ENCODE measurements at regions not wholly inside any gene's neighbourhood (a gene's known extent, or its start where the extent isn't known, plus 50 kb on each side); places are given as distances from the start of the nearest gene placed in this dataset.
A peak's percentile ranks its signal among the peaks of the same experiment; 100 is the strongest.

DNA sequence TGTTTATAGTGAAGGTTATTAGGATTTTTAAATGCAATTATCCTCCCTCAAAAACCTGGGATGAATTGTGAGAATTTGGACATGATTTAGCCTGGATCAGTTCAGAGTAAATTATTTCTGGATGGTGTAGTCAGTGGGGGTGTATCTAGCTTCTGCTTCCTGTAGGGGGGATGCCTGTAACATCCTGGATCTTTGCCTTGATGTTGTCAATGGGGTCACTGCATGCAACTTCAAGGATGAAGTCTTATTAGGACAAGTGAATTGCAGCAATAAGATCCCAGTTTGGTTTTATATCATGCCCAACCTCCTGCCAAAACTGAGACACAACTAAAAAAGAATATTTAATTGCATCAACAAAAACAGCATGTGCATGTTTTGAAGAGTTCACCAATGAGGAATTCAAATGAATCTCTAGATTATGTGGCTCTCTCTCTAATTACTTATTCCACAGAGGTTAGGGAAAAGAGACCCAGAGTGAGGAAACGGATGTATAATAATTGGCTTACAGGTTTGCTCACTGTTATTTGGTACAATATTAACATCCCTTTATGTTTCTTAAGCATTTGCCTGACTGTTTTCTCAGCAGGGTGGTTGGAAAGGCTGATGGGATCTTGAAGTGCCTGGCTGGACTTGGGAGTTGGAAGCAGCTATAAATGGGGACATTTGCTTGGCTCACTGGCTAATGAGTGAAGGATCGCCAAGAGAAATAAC, 159.8 kb downstream of the HS3ST3B1 start:
- no peak overlapping the region for H3K4me3 Mint-ChIP-seq
- peaks cover 9 to 24% of the 10 kb centered on the region in 2 donors for H3K4me1 Mint-ChIP-seq
- H3K27me3 Mint-ChIP-seq: peaks cover 14 to 23% of the 10 kb centered on the region in 2 donors
- H3K27ac Mint-ChIP-seq: peak overlapping the region; percentile 14
- no peaks in the 10 kb centered on the region for H3K36me3 Mint-ChIP-seq
- no peaks in the 10 kb centered on the region for H3K9me3 Mint-ChIP-seq
- no peak for ATAC-seq (replicated peaks)
- no peak for DNase-seq

- Mint-ChIP-seq H3K4me1 (peaks cover 9 to 24% of the 10 kb centered on the region in 2 donors), H3K27ac (no peak overlapping the region), H3K9me3 (no peaks in the 10 kb centered on the region), H3K4me3 (no peak overlapping the region), H3K36me3 (no peaks in the 10 kb centered on the region), H3K27me3 (peaks cover 14 to 23% of the 10 kb centered on the region in 2 donors)
- ATAC-seq (replicated peaks) (no peak), DNase-seq (no peak)
Measured at GRCh38 chr17:14459955-14460354, 159.1 kb downstream of the HS3ST3B1 start.

GRCh38 chr17:14458724-14459123, 157.8 kb downstream of the HS3ST3B1 start:
- H3K27ac Mint-ChIP-seq: no peak overlapping the region
- H3K9me3 Mint-ChIP-seq: no peaks in the 10 kb centered on the region
- peaks cover 14 to 23% of the 10 kb centered on the region in 2 donors for H3K27me3 Mint-ChIP-seq
- no peak for ATAC-seq (replicated peaks)
- no peak for DNase-seq
- no peak overlapping the region for H3K4me3 Mint-ChIP-seq
- peaks cover 9 to 24% of the 10 kb centered on the region in 2 donors for H3K4me1 Mint-ChIP-seq
- H3K36me3 Mint-ChIP-seq: no peaks in the 10 kb centered on the region

- Mint-ChIP-seq H3K36me3 (no peaks in the 10 kb centered on the region), H3K4me1 (peaks cover 7 to 12% of the 10 kb centered on the region in 2 donors), H3K9me3 (no peaks in the 10 kb centered on the region), H3K27me3 (peaks cover 8% of the 10 kb centered on the region in 2 donors), H3K4me3 (no peak overlapping the region), H3K27ac (no peak overlapping the region)
- ATAC-seq (replicated peaks): no peak
- DNase-seq: no peak
Measured at GRCh38 chr17:14454746-14455145, 153.9 kb downstream of the HS3ST3B1 start.

DNA sequence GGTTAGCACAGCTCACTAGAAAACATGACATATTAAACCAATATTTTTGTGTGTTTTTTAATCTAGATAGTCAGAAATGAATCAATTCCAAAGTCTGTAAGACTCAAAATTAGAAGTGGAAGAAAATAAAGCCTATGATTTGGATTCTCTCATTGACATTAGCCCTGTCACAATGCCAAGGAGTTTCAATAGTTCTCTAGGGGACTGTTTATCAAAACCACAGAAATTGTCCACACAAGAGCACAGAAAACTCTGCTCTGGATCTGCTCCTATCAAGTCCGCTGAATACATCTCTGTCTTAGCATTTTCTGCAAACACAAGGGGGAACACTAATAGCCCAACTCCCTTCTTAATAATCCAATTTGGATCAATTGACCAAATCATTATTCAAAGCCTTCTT, 152.0 kb downstream of the HS3ST3B1 start:
- Mint-ChIP-seq H3K27me3 (peaks cover 0 to 5% of the 10 kb centered on the region in 2 donors), H3K4me3 (no peak overlapping the region), H3K27ac (no peak overlapping the region), H3K36me3 (no peaks in the 10 kb centered on the region), H3K4me1 (no peaks in the 10 kb centered on the region), H3K9me3 (no peaks in the 10 kb centered on the region)
- ATAC-seq (replicated peaks) (no peak), DNase-seq (no peak)

- no peaks in the 10 kb centered on the region for H3K9me3 Mint-ChIP-seq
- H3K36me3 Mint-ChIP-seq: no peaks in the 10 kb centered on the region
- no peaks in the 10 kb centered on the region for H3K27me3 Mint-ChIP-seq
- H3K4me1 Mint-ChIP-seq: peaks cover 4 to 9% of the 10 kb centered on the region in 2 donors
- H3K27ac Mint-ChIP-seq: no peak overlapping the region
- DNase-seq (no peak), ATAC-seq (replicated peaks) (no peak)
- H3K4me3 Mint-ChIP-seq: no peak overlapping the region
Measured at GRCh38 chr17:14451729-14452191, 150.9 kb downstream of the HS3ST3B1 start.

GRCh38 chr17:14448818-14449217, 147.9 kb downstream of the HS3ST3B1 start:
- H3K36me3 Mint-ChIP-seq: no peaks in the 10 kb centered on the region
- DNase-seq (no peak), ATAC-seq (replicated peaks) (no peak)
- H3K9me3 Mint-ChIP-seq: peaks cover 0 to 1% of the 10 kb centered on the region in 2 donors
- H3K4me3 Mint-ChIP-seq: no peak overlapping the region
- H3K27ac Mint-ChIP-seq: no peak overlapping the region
- H3K4me1 Mint-ChIP-seq: peaks cover 11 to 19% of the 10 kb centered on the region in 2 donors
- H3K27me3 Mint-ChIP-seq: peaks cover 0 to 6% of the 10 kb centered on the region in 2 donors

- no peak for DNase-seq
- Mint-ChIP-seq H3K9me3 (peaks cover 0 to 1% of the 10 kb centered on the region in 2 donors), H3K4me3 (no peak overlapping the region)
Measured at GRCh38 chr17:14446825-14447224, 145.9 kb downstream of the HS3ST3B1 start.

DNA sequence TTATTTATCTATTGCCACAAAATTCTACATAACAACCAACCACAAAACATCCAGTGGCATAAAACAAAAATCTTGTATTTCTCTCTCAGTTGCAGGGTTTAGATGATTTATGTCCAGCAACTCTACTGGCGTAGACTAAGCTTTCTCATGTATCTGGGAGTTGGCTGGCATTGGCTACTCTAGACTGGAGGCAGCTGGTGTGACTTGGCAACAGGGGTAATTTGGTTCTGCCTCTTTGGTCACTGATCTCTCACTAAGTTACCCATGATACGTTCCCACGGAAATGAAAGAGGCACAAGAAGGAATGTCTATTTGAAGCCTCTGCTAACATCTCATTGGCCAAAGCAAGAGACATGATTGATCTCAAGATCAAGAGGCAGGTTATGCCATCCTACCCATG, 144.0 kb downstream of the HS3ST3B1 start:
- Mint-ChIP-seq H3K36me3 (no peaks in the 10 kb centered on the region), H3K27me3 (peaks cover 0 to 6% of the 10 kb centered on the region in 2 donors), H3K9me3 (peaks cover 0 to 1% of the 10 kb centered on the region in 2 donors), H3K4me3 (no peak overlapping the region), H3K4me1 (peaks cover 15 to 27% of the 10 kb centered on the region in 2 donors), H3K27ac (no peak overlapping the region)
- ATAC-seq (replicated peaks): no peak
- no peak for DNase-seq

More at GRCh38 chr17:14446825-14447224, 145.9 kb downstream of the HS3ST3B1 start:
- Mint-ChIP-seq H3K27me3 (peaks cover 0 to 6% of the 10 kb centered on the region in 2 donors), H3K4me1 (peaks cover 15 to 26% of the 10 kb centered on the region in 2 donors), H3K36me3 (no peaks in the 10 kb centered on the region), H3K27ac (no peak overlapping the region)
- ATAC-seq (replicated peaks): no peak

DNA sequence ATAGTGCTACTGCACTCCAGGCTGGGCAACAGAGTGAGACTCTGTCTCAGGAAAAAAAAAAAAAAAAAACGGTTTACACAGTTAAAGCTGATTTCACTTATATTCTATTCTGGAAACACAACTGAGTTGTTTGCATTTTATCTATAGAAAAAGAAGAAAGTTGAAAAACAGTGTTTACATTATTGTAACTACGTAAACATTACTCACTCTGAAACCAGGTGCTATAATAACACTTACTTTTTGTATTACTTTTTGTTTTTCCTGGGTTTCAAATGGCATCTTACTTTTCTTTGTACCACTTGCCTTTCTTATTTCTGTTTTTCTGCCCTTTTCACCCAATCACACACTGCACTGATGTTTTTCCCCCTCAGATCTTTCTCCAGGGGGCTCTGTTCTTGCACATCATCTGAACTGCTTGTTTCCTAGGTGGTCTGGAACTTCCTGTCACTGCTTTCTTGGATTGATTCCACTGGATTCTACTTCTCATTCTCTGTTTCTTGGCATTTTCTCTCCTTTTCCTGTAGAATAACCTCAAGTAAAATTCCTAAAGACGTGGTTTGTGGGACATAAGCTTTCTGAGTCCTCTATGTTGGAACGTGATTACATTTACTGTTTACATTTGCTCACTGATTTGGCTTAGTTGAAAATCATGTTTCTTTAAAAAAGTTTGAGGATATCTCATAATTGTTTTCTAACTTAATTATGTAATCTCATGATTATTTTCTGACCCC, 142.1 kb downstream of the HS3ST3B1 start:
- ATAC-seq (replicated peaks) (peak in 1 of 2 donors; percentile 16), DNase-seq (no peak)
- H3K4me1 Mint-ChIP-seq: peaks cover 16 to 38% of the 10 kb centered on the region in 2 donors
- H3K9me3 Mint-ChIP-seq: peaks cover 0 to 1% of the 10 kb centered on the region in 2 donors
- H3K36me3 Mint-ChIP-seq: no peaks in the 10 kb centered on the region
- no peak overlapping the region for H3K4me3 Mint-ChIP-seq
- H3K27me3 Mint-ChIP-seq: peaks cover 0 to 6% of the 10 kb centered on the region in 2 donors
- no peak overlapping the region for H3K27ac Mint-ChIP-seq

- Mint-ChIP-seq H3K27ac (peak overlapping the region; percentile 56), H3K4me1 (peaks cover 23 to 47% of the 10 kb centered on the region in 2 donors), H3K27me3 (no peaks in the 10 kb centered on the region), H3K4me3 (peak overlapping the region; percentile 6 to 53), H3K9me3 (peaks cover 0 to 1% of the 10 kb centered on the region in 2 donors), H3K36me3 (no peaks in the 10 kb centered on the region)
- DNase-seq (no peak), ATAC-seq (replicated peaks) (peak; percentile 2 to 8)
Measured at GRCh38 chr17:14437176-14437575, 136.3 kb downstream of the HS3ST3B1 start.

DNA sequence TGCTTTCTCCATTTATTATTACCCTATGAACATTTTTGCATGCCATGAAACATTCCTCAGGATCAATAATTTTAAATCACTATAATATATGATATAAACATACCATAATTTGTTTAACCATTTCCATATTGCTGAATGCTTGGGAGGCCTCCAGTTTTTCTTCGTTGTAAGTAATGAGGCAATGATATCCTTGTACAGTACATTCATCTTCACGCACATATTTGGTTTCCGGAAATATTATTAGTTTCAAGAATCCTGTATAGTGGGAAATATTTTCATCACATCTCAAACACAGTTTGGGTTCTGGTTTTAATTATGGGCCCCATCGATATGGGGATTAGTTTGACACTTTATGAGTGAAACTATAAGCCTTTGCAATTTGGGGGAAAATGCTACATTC, 135.4 kb downstream of the HS3ST3B1 start:
- no peak overlapping the region for H3K4me3 Mint-ChIP-seq
- no peak overlapping the region for H3K27ac Mint-ChIP-seq
- peaks cover 0 to 1% of the 10 kb centered on the region in 2 donors for H3K9me3 Mint-ChIP-seq
- H3K36me3 Mint-ChIP-seq: no peaks in the 10 kb centered on the region
- H3K27me3 Mint-ChIP-seq: no peaks in the 10 kb centered on the region
- H3K4me1 Mint-ChIP-seq: peaks cover 23 to 51% of the 10 kb centered on the region in 2 donors
- DNase-seq (no peak), ATAC-seq (replicated peaks) (no peak)

DNA sequence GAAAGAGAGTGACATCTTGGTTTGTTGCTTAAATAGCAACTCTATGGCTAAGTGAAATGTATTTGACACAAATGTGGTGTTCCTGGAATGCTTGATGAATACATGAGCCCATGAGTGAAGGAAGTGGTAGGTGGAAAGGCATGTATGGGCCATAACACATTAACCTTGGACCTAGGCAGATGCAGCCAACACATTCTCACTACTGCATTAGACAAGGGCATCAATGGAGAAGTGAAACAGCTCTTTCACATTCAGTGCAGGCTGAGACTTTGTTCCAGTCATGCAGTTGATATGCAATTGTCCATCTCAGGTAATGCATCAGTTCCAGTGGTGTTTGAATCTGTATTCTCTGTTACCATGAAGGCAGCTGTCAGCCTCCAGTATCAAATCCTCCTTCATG, 133.6 kb downstream of the HS3ST3B1 start:
- peak; percentile 99 for ATAC-seq (replicated peaks)
- Mint-ChIP-seq H3K4me1 (peaks cover 29 to 56% of the 10 kb centered on the region in 2 donors), H3K36me3 (no peaks in the 10 kb centered on the region), H3K4me3 (peak overlapping the region; percentile 47 to 57), H3K27ac (peak overlapping the region; percentile 70), H3K27me3 (no peaks in the 10 kb centered on the region), H3K9me3 (peaks cover 0 to 3% of the 10 kb centered on the region in 2 donors)
- DNase-seq: peak; percentile 49

DNA sequence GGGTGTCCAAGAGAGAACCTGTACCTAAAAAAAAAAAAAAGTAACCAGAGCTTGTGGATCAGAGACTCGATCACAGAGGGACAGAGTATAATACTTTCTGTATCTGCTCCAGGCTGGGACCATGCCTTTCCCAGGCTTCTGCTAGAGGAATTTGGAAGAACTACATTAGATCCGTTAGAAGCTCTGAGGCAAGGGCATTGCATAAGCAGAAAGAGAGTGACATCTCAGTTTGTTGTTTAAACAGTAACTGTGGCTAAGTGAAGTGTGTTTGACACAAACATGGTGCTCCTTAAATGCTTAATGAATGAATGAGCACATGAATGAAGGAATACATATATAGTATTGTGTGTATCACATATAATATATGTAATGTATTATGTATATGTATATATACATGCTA, 131.2 kb downstream of the HS3ST3B1 start:
- Mint-ChIP-seq H3K36me3 (no peaks in the 10 kb centered on the region), H3K4me3 (no peak overlapping the region), H3K9me3 (peaks cover 0 to 3% of the 10 kb centered on the region in 2 donors), H3K27ac (no peak overlapping the region), H3K4me1 (peaks cover 42 to 67% of the 10 kb centered on the region in 2 donors), H3K27me3 (no peaks in the 10 kb centered on the region)
- ATAC-seq (replicated peaks) (no peak), DNase-seq (no peak)
